ES-I3 (cell line): ENCODE measurements at regions not wholly inside any gene's neighbourhood (a gene's known extent, or its start where the extent isn't known, plus 50 kb on each side); places are given as distances from the start of the nearest gene placed in this dataset.

Experiments
- H3K36me3 ChIP-seq: 2 replicates; pipeline ENCODE4 v1.6.1; 2013; ENCODE audit warnings: mild to moderate bottlenecking, low read length, control low read depth, moderate library complexity; ENCODE audit not compliant: insufficient read depth
- H3K4me1 ChIP-seq: 2 replicates; pipeline ENCODE4 v1.6.1; 2013; ENCODE audit warnings: mild to moderate bottlenecking, control low read depth, low read length; ENCODE audit not compliant: insufficient read depth
- H3K9ac ChIP-seq: 2 replicates; pipeline ENCODE4 v1.6.1; 2013; ENCODE audit warnings: low read depth, mild to moderate bottlenecking, low read length, moderate library complexity
- H3K9me3 ChIP-seq: 2 replicates; pipeline ENCODE4 v1.6.1; 2013; ENCODE audit warnings: mild to moderate bottlenecking, low read length, moderate library complexity; ENCODE audit not compliant: control insufficient read depth, insufficient read depth

DNA sequence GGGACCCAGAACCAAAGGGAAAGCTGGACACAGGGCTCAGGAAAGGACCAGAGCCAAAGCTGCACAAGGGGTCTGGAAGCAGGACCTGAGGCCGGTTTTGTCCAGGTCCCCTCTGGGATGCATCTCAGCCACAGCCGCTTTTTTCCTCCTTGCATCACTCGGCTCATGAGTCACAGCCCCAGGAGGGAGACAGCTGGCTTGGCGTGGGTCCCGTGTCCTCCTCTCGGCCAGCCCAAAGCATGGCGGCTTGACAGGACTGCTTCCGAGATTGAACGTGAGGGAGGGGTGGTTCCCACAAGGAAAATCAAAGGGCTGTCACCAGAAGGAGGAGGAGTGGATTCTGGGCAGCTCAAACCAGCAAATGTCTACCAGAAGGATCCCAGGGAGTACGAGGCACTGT lies 56.7 kb upstream of the CPLX2 start:
- H3K36me3 ChIP-seq: no peaks in the 10 kb centered on the region
- no peaks in the 10 kb centered on the region for H3K9me3 ChIP-seq
- no peak overlapping the region for H3K9ac ChIP-seq
- 0 out of 2 replicates have a peak, but pooled peaks cover 7% of the 10 kb centered on the region for H3K4me1 ChIP-seq

DNA sequence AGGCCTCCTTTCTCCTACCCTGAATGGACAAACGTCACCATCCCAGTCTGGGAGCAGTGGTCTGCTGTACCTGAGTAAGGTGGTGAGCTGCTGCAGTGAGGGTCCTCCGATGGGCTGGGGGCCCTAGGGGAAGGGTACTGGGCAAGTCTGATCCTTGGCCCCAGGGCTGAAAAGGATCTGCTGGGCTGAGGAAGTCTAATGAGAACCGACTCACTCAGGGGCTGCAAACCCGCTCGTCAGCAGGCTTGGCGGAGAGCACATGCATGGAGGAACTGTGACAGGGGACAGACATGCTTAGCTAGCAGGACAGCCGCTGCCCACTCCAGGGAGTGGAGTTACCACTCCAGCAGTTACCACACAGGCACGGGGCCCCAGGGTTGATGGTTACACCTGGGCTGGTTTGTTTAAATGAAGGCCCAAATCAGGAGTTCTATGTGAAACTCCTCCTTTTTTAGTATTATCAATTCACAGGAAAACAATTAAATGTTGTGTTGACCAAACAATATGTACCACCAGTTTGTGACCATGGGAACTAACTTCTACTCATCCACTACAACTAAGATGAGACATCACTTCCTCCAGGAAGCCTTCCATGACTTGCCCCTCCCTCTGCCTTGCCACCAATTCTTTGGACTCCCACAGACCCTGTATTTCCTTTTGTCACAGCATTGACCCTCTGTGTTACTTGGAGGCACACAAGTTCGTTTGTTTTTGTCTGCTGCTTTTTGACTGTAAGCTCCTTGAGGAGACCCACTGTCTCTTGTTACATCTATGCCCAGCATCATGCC lies 56.1 kb upstream of the CPLX2 start:
- Histone ChIP-seq H3K9me3 (no peaks in the 10 kb centered on the region), H3K9ac (no peak overlapping the region), H3K36me3 (no peaks in the 10 kb centered on the region), H3K4me1 (0 out of 2 replicates have a peak, but pooled peaks cover 1% of the 10 kb centered on the region)

DNA sequence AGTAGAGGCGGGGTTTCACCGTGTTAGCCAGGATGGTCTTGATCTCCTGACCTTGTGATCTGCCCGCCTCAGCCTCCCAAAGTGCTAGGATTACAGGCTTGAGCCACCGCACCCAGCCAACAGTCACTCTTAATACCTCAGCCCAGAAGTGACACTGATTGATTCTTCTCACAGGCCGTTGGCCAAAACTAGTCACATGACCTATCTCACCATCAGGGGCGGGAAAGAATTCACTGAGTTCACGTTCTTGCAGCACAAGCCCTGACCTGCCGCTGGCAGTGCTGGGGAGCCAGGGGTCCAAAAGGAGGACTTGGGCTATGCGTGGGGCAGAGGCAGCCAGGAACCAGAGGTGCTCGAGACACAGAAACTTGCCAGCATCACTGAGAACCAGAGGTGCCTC lies 55.0 kb upstream of the CPLX2 start:
- Histone ChIP-seq H3K9ac (no peak overlapping the region), H3K36me3 (no peaks in the 10 kb centered on the region), H3K4me1 (no peaks in the 10 kb centered on the region), H3K9me3 (no peaks in the 10 kb centered on the region)

DNA sequence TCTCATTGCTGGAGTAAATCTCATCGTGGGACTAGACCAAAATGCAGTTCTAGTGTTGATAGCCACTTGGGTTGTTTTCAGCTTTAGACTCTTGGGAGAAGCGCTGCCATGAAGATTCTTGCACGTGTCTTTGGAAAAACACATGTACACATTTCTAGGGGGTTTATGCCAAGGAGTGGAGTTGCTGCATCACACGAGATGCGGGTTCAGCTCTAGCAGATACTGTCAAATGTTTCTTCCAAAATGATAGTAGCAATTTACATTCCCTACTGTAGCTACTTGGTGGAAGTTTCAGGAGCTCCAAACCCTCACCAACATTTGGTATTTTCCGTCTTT lies 52.3 kb upstream of the CPLX2 start:
- no peaks in the 10 kb centered on the region for H3K36me3 ChIP-seq
- no peaks in the 10 kb centered on the region for H3K9me3 ChIP-seq
- H3K4me1 ChIP-seq: peaks cover 8% of the 10 kb centered on the region
- no peak overlapping the region for H3K9ac ChIP-seq

DNA sequence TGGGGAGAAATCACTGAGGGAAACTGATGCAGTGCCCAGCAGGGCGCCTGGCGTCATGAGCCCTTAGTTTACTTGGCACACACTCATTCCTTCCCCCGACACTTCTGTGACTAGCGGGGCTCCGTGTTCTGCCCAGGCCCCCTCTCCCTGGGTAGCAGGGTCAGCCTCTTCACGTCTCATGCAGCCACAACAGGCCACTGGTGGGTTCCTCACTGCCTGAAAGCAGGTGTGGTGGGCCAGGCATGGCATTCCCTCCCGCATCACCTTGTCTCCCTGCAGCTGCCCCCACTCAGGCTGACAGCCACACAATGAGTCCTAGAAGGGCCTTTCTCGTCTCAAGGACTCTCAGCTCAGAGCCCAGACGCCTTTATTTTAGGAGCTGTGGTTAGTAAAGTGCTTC lies 51.1 kb upstream of the CPLX2 start:
- Histone ChIP-seq H3K36me3 (no peaks in the 10 kb centered on the region), H3K9ac (no peak overlapping the region), H3K4me1 (peaks cover 16% of the 10 kb centered on the region), H3K9me3 (no peaks in the 10 kb centered on the region)
